GM23338 (cell line): ENCODE measurements at regions not wholly inside any gene's neighbourhood (a gene's known extent, or its start where the extent isn't known, plus 50 kb on each side); places are given as distances from the start of the nearest gene placed in this dataset.

Experiments used
- ATAC-seq: fragments of 200-7000 bp; cut with Tn5 transposase; 3 replicates; pipeline ENCODE4 v1.9.1; 2020
- DNase-seq: peaks from one replicate; pipeline ENCODE4 v3.0.0-alpha.2; 2015; ENCODE audit warnings: low spot score
- H2AFZ ChIP-seq: fragments of 200-600 bp; sonication (generic); 2 replicates; pipeline ENCODE4 v1.8.0; 2016; ENCODE audit warnings: antibody characterized with exemption, mild to moderate bottlenecking, moderate library complexity
- H3F3A ChIP-seq: fragments of 200-600 bp; sonication (generic); replicated peaks from 2 replicates; pipeline ENCODE4 v1.8.0; 2017; ENCODE audit warnings: antibody characterized with exemption, mixed run types, low read depth
- H3K27ac ChIP-seq: fragments of 200-600 bp; sonication (generic); 2 replicates; pipeline ENCODE4 v1.6.1; 2016; ENCODE audit warnings: low read depth
- H3K27me3 ChIP-seq: fragments of 200-600 bp; sonication (generic); 2 replicates; pipeline ENCODE4 v1.8.0; 2016; ENCODE audit warnings: mild to moderate bottlenecking, mixed run types, moderate library complexity; ENCODE audit not compliant: insufficient read depth
- H3K36me3 ChIP-seq: fragments of 200-600 bp; sonication (generic); 2 replicates; pipeline ENCODE4 v1.8.0; 2016; ENCODE audit warnings: mild to moderate bottlenecking; ENCODE audit not compliant: insufficient read depth
- H3K4me1 ChIP-seq: fragments of 200-600 bp; sonication (generic); 2 replicates; pipeline ENCODE4 v1.8.0; 2016; ENCODE audit warnings: mild to moderate bottlenecking, moderate library complexity; ENCODE audit not compliant: insufficient read depth
- H3K4me2 ChIP-seq: fragments of 200-600 bp; sonication (generic); 2 replicates; pipeline ENCODE4 v1.7.1; 2017; ENCODE audit warnings: mixed run types
- H3K4me3 ChIP-seq: fragments of 200-600 bp; sonication (generic); 2 replicates; pipeline ENCODE4 v1.6.1; 2016; ENCODE audit warnings: mixed run types
- H3K79me2 ChIP-seq: fragments of 200-600 bp; sonication (generic); replicated peaks from 2 replicates; pipeline ENCODE4 v1.8.0; 2017; ENCODE audit warnings: mild to moderate bottlenecking; ENCODE audit not compliant: insufficient read depth
- H3K9me2 ChIP-seq: fragments of 200-600 bp; sonication (generic); 2 replicates; pipeline ENCODE4 v1.8.0; 2017; ENCODE audit not compliant: insufficient read depth
- H4K20me1 ChIP-seq: fragments of 200-600 bp; sonication (generic); replicated peaks from 2 replicates; pipeline ENCODE4 v1.8.0; 2017; ENCODE audit warnings: mild to moderate bottlenecking; ENCODE audit not compliant: insufficient read depth
- H3K27ac Mint-ChIP-seq: 2 replicates; pipeline ENCODE4 v1.8.0; 2020; ENCODE audit warnings: inconsistent platforms, mild to moderate bottlenecking, moderate library complexity, mixed read lengths
- H3K27me3 Mint-ChIP-seq: 3 replicates; pipeline ENCODE4 v1.8.0; 2022; ENCODE audit warnings: low read depth, mild to moderate bottlenecking, moderate library complexity, mixed read lengths, inconsistent platforms; ENCODE audit not compliant: insufficient read depth, poor library complexity
- H3K36me3 Mint-ChIP-seq: 3 replicates; pipeline ENCODE4 v1.8.0; 2021; ENCODE audit warnings: low read depth, mild to moderate bottlenecking, inconsistent platforms, moderate library complexity, mixed read lengths
- H3K4me1 Mint-ChIP-seq: 3 replicates; pipeline ENCODE4 v1.8.0; 2020; ENCODE audit warnings: mild to moderate bottlenecking, inconsistent platforms, mixed read lengths
- H3K4me3 Mint-ChIP-seq: 3 replicates; pipeline ENCODE4 v1.8.0; 2021; ENCODE audit warnings: moderate library complexity, mild to moderate bottlenecking, inconsistent platforms, mixed read lengths
- H3K9me3 Mint-ChIP-seq: 3 replicates; pipeline ENCODE4 v1.8.0; 2020; ENCODE audit warnings: moderate library complexity, mild to moderate bottlenecking, inconsistent platforms, mixed read lengths
- CREB1 ChIP-seq: fragments of 250-450 bp; sonication (Bioruptor Pico); IDR thresholded peaks from 2 replicates; pipeline ENCODE4 v1.5.0; 2020; ENCODE audit warnings: low read depth, mild to moderate bottlenecking, moderate library complexity
- EZH2 ChIP-seq: fragments of 200-600 bp; sonication (generic); IDR thresholded peaks from one replicate; pipeline ENCODE4 v1.8.0; 2017; ENCODE audit warnings: antibody characterized with exemption, mild to moderate bottlenecking, low read depth; ENCODE audit not compliant: unreplicated experiment
- EZH2phosphoT487 ChIP-seq: fragments of 200-600 bp; sonication (generic); IDR thresholded peaks from one replicate; pipeline ENCODE4 v1.8.1; 2018; ENCODE audit warnings: antibody characterized with exemption; ENCODE audit not compliant: unreplicated experiment
- JUNB ChIP-seq: IDR thresholded peaks from one replicate; pipeline ENCODE4 v1.6.1; 2016; ENCODE audit warnings: antibody characterized with exemption; ENCODE audit not compliant: unreplicated experiment
- NANOG ChIP-seq: IDR thresholded peaks from 2 replicates; pipeline ENCODE4 v1.6.1; 2016; ENCODE audit warnings: antibody characterized with exemption, borderline replicate concordance
- POLR2AphosphoS5 ChIP-seq: IDR thresholded peaks from 2 replicates; pipeline ENCODE4 v1.6.1; 2016; ENCODE audit warnings: antibody characterized with exemption, low read depth
- STAT1 ChIP-seq: IDR thresholded peaks from one replicate; pipeline ENCODE4 v1.6.1; 2016; ENCODE audit warnings: antibody characterized with exemption; ENCODE audit not compliant: unreplicated experiment
- ZNF114 ChIP-seq: fragments of 250-450 bp; sonication (Bioruptor Pico); IDR thresholded peaks from 2 replicates; pipeline ENCODE4 v1.5.0; 2020; ENCODE audit warnings: mild to moderate bottlenecking, moderate library complexity
- ZNF331 ChIP-seq: fragments of 250-450 bp; sonication (Bioruptor Pico); IDR thresholded peaks from 2 replicates; pipeline ENCODE4 v1.5.0; 2020; ENCODE audit warnings: low read depth, mild to moderate bottlenecking, moderate library complexity
- TF ChIP-seq, protein P1 (sequence below): IDR thresholded peaks from 2 replicates; pipeline ENCODE4 v1.6.1; 2016; ENCODE audit warnings: antibody characterized with exemption
- TF ChIP-seq, protein P2 (sequence below): fragments of 250-450 bp; sonication (Bioruptor Pico); IDR thresholded peaks from 2 replicates; pipeline ENCODE4 v1.5.0; 2020; ENCODE audit warnings: mild to moderate bottlenecking, moderate library complexity
- TF ChIP-seq, protein P3 (sequence below): IDR thresholded peaks from one replicate; pipeline ENCODE4 v1.6.1; 2018; ENCODE audit warnings: antibody characterized with exemption; ENCODE audit not compliant: unreplicated experiment
- TF ChIP-seq, protein P4 (sequence below), 2 experiments: fragments of 200-600 bp in 1 of 2; sonication (generic) in 1 of 2; conservative IDR thresholded peaks; 2 replicates each; pipeline versions ENCODE4 v1.5.1 to v1.6.1; 2016 to 2017; ENCODE audit warnings: antibody characterized with exemption in 2 of 2, low read depth in 2 of 2, mild to moderate bottlenecking in 2 of 2, moderate library complexity in 1 of 2

DNA sequence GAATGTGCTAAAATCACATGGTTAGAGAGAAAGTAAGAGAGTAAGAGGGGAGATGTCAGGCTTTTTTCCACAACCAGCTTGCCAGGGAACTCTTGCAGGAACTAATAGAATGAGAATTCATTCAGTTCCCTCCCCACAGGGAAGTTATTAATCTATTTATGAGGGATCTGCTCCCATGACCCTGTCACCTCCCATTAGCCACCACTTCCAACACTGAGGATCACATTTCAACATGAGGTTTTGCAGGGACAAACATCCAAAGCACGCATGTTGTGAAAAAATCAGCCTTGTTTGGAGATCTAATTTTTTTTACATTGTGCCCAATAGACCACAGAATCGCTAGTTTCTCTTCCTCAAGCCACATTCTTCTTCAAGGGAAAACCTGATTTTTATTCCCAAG, 904.0 kb downstream of the TBL1XR1 start:
- Histone ChIP-seq H3K4me1 (peaks cover 44% of the 10 kb centered on the region), H3K9me2 (no peaks in the 10 kb centered on the region), H3K4me3 (no peak overlapping the region), H3K4me2 (no peak overlapping the region), H3F3A (no peaks in the 10 kb centered on the region), H3K79me2 (peaks cover 60% of the 10 kb centered on the region), H3K27ac (no peak overlapping the region), H3K36me3 (no peaks in the 10 kb centered on the region; the same call in 1 of the 2 replicates), H3K27me3 (no peaks in the 10 kb centered on the region), H2AFZ (no peak overlapping the region), H4K20me1 (peaks cover 33% of the 10 kb centered on the region)
- Mint-ChIP-seq H3K27ac (peak overlapping the region; percentile 60; the same call in 1 of the 2 replicates), H3K27me3 (peaks cover 3% of the 10 kb centered on the region), H3K36me3 (peaks cover 36% of the 10 kb centered on the region; the same call in 2 of the 3 replicates), H3K4me1 (peaks cover 39% of the 10 kb centered on the region), H3K4me3 (no peak overlapping the region), H3K9me3 (no peaks in the 10 kb centered on the region; the same call in 2 of the 3 replicates)
- ATAC-seq, result no peak
- TF ChIP-seq ZNF331 (CRISPR knock-in tag) (no peak), JUNB (no peak), NANOG (no peak), ZNF114 (no peak), CREB1 (no peak), EZH2phosphoT487 (no peak), EZH2 (no peak), POLR2AphosphoS5 (no peak), STAT1 (no peak)
- TF ChIP-seq, protein P1, sequence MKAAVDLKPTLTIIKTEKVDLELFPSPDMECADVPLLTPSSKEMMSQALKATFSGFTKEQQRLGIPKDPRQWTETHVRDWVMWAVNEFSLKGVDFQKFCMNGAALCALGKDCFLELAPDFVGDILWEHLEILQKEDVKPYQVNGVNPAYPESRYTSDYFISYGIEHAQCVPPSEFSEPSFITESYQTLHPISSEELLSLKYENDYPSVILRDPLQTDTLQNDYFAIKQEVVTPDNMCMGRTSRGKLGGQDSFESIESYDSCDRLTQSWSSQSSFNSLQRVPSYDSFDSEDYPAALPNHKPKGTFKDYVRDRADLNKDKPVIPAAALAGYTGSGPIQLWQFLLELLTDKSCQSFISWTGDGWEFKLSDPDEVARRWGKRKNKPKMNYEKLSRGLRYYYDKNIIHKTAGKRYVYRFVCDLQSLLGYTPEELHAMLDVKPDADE, result no peak
- TF ChIP-seq, protein P2, sequence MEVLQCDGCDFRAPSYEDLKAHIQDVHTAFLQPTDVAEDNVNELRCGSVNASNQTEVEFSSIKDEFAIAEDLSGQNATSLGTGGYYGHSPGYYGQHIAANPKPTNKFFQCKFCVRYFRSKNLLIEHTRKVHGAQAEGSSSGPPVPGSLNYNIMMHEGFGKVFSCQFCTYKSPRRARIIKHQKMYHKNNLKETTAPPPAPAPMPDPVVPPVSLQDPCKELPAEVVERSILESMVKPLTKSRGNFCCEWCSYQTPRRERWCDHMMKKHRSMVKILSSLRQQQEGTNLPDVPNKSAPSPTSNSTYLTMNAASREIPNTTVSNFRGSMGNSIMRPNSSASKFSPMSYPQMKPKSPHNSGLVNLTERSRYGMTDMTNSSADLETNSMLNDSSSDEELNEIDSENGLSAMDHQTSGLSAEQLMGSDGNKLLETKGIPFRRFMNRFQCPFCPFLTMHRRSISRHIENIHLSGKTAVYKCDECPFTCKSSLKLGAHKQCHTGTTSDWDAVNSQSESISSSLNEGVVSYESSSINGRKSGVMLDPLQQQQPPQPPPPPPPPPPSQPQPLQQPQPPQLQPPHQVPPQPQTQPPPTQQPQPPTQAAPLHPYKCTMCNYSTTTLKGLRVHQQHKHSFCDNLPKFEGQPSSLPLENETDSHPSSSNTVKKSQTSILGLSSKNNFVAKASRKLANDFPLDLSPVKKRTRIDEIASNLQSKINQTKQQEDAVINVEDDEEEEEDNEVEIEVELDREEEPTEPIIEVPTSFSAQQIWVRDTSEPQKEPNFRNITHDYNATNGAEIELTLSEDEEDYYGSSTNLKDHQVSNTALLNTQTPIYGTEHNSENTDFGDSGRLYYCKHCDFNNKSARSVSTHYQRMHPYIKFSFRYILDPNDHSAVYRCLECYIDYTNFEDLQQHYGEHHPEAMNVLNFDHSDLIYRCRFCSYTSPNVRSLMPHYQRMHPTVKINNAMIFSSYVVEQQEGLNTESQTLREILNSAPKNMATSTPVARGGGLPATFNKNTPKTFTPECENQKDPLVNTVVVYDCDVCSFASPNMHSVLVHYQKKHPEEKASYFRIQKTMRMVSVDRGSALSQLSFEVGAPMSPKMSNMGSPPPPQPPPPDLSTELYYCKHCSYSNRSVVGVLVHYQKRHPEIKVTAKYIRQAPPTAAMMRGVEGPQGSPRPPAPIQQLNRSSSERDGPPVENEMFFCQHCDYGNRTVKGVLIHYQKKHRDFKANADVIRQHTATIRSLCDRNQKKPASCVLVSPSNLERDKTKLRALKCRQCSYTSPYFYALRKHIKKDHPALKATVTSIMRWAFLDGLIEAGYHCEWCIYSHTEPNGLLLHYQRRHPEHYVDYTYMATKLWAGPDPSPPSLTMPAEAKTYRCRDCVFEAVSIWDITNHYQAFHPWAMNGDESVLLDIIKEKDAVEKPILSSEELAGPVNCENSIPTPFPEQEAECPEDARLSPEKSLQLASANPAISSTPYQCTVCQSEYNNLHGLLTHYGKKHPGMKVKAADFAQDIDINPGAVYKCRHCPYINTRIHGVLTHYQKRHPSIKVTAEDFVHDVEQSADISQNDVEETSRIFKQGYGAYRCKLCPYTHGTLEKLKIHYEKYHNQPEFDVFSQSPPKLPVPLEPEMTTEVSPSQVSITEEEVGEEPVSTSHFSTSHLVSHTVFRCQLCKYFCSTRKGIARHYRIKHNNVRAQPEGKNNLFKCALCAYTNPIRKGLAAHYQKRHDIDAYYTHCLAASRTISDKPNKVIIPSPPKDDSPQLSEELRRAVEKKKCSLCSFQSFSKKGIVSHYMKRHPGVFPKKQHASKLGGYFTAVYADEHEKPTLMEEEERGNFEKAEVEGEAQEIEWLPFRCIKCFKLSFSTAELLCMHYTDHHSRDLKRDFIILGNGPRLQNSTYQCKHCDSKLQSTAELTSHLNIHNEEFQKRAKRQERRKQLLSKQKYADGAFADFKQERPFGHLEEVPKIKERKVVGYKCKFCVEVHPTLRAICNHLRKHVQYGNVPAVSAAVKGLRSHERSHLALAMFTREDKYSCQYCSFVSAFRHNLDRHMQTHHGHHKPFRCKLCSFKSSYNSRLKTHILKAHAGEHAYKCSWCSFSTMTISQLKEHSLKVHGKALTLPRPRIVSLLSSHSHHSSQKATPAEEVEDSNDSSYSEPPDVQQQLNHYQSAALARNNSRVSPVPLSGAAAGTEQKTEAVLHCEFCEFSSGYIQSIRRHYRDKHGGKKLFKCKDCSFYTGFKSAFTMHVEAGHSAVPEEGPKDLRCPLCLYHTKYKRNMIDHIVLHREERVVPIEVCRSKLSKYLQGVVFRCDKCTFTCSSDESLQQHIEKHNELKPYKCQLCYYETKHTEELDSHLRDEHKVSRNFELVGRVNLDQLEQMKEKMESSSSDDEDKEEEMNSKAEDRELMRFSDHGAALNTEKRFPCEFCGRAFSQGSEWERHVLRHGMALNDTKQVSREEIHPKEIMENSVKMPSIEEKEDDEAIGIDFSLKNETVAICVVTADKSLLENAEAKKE, result no peak
- TF ChIP-seq, protein P3, sequence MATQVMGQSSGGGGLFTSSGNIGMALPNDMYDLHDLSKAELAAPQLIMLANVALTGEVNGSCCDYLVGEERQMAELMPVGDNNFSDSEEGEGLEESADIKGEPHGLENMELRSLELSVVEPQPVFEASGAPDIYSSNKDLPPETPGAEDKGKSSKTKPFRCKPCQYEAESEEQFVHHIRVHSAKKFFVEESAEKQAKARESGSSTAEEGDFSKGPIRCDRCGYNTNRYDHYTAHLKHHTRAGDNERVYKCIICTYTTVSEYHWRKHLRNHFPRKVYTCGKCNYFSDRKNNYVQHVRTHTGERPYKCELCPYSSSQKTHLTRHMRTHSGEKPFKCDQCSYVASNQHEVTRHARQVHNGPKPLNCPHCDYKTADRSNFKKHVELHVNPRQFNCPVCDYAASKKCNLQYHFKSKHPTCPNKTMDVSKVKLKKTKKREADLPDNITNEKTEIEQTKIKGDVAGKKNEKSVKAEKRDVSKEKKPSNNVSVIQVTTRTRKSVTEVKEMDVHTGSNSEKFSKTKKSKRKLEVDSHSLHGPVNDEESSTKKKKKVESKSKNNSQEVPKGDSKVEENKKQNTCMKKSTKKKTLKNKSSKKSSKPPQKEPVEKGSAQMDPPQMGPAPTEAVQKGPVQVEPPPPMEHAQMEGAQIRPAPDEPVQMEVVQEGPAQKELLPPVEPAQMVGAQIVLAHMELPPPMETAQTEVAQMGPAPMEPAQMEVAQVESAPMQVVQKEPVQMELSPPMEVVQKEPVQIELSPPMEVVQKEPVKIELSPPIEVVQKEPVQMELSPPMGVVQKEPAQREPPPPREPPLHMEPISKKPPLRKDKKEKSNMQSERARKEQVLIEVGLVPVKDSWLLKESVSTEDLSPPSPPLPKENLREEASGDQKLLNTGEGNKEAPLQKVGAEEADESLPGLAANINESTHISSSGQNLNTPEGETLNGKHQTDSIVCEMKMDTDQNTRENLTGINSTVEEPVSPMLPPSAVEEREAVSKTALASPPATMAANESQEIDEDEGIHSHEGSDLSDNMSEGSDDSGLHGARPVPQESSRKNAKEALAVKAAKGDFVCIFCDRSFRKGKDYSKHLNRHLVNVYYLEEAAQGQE, result no peak
- TF ChIP-seq, protein P4, sequence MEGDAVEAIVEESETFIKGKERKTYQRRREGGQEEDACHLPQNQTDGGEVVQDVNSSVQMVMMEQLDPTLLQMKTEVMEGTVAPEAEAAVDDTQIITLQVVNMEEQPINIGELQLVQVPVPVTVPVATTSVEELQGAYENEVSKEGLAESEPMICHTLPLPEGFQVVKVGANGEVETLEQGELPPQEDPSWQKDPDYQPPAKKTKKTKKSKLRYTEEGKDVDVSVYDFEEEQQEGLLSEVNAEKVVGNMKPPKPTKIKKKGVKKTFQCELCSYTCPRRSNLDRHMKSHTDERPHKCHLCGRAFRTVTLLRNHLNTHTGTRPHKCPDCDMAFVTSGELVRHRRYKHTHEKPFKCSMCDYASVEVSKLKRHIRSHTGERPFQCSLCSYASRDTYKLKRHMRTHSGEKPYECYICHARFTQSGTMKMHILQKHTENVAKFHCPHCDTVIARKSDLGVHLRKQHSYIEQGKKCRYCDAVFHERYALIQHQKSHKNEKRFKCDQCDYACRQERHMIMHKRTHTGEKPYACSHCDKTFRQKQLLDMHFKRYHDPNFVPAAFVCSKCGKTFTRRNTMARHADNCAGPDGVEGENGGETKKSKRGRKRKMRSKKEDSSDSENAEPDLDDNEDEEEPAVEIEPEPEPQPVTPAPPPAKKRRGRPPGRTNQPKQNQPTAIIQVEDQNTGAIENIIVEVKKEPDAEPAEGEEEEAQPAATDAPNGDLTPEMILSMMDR (conservative IDR thresholded peaks at IDR 0.05; ENCODE audit: low read depth in 2 of 2), result no peak
- DNase-seq, result no peak
